ENCODE measurements at regions not wholly inside any gene's neighbourhood (a gene's known extent, or its start where the extent isn't known, plus 50 kb on each side); places are given as distances from the start of the nearest gene placed in this dataset.

- no peak overlapping the region for H2AFZ ChIP-seq
- no peak overlapping the region for H3K4me2 ChIP-seq
- H3K9me2 ChIP-seq (ENCODE audit: insufficient read depth): no peaks in the 10 kb centered on the region
- ChIA-PET POLR2A (ENCODE audit: unreplicated experiment) (no interaction called here), CTCF (no interaction called here)
- TF ChIP-seq CTCF (conservative IDR thresholded peaks at IDR 0.05) (no peak), EZH2 (IDR thresholded peaks at IDR 0.05; ENCODE audit: low read depth) (no peak)
- peaks cover 2% of the 10 kb centered on the region for H3K4me1 ChIP-seq (replicated peaks; ENCODE audit: insufficient read depth)
- BruUV-seq (replicated peaks): no TSS peak
- H3K27ac ChIP-seq: no peak overlapping the region
- H3K4me3 ChIP-seq: no peak overlapping the region
- no peaks in the 10 kb centered on the region for H4K20me1 ChIP-seq (ENCODE audit: insufficient read depth)
- no peaks in the 10 kb centered on the region for H3K9me3 ChIP-seq (ENCODE audit: insufficient read depth, low read depth)
- no peak for DNase-seq
- H3K27me3 ChIP-seq (ENCODE audit: insufficient read depth, low read depth): no peaks in the 10 kb centered on the region
- intact Hi-C loops (cut with micrococcal nuclease; ENCODE audit: unreplicated experiment): no loop called here
- peaks cover 3% of the 10 kb centered on the region for H3F3A ChIP-seq (ENCODE audit: insufficient read depth, low read depth)
- no peaks in the 10 kb centered on the region for H3K79me2 ChIP-seq (ENCODE audit: low read depth)
- H3K36me3 ChIP-seq (ENCODE audit: low read depth): no peaks in the 10 kb centered on the region
Measured at GRCh38 chr15:62612183-62612733, 430.3 kb upstream of the TPM1 start.

- Histone ChIP-seq H3F3A (ENCODE audit: insufficient read depth, low read depth) (no peaks in the 10 kb centered on the region), H3K9me2 (ENCODE audit: insufficient read depth) (no peaks in the 10 kb centered on the region), H3K36me3 (ENCODE audit: low read depth) (no peaks in the 10 kb centered on the region), H4K20me1 (ENCODE audit: insufficient read depth) (no peaks in the 10 kb centered on the region), H3K27me3 (ENCODE audit: insufficient read depth, low read depth) (no peaks in the 10 kb centered on the region), H3K79me2 (ENCODE audit: low read depth) (no peaks in the 10 kb centered on the region), H3K4me1 (replicated peaks; ENCODE audit: insufficient read depth) (no peaks in the 10 kb centered on the region), H3K4me3 (no peak overlapping the region), H3K27ac (no peak overlapping the region), H3K9me3 (ENCODE audit: insufficient read depth, low read depth) (no peaks in the 10 kb centered on the region), H3K4me2 (no peak overlapping the region), H2AFZ (no peak overlapping the region)
- no peak for DNase-seq
- ChIA-PET CTCF (no interaction called here), POLR2A (ENCODE audit: unreplicated experiment) (no interaction called here)
- intact Hi-C loops (cut with micrococcal nuclease; ENCODE audit: unreplicated experiment): no loop called here
- TF ChIP-seq CTCF (conservative IDR thresholded peaks at IDR 0.05) (no peak), EZH2 (IDR thresholded peaks at IDR 0.05; ENCODE audit: low read depth) (no peak)
- no TSS peak for BruUV-seq (replicated peaks)
Measured at GRCh38 chr15:62612771-62613170, 429.8 kb upstream of the TPM1 start.

GRCh38 chr15:62616746-62617145 is 425.8 kb upstream of the TPM1 start:
- Histone ChIP-seq H2AFZ (no peak overlapping the region), H3K27ac (no peak overlapping the region), H3K4me2 (no peak overlapping the region), H3K36me3 (ENCODE audit: low read depth) (no peaks in the 10 kb centered on the region), H4K20me1 (ENCODE audit: insufficient read depth) (no peaks in the 10 kb centered on the region), H3K9me2 (ENCODE audit: insufficient read depth) (no peaks in the 10 kb centered on the region), H3K9me3 (ENCODE audit: insufficient read depth, low read depth) (no peaks in the 10 kb centered on the region), H3K4me1 (replicated peaks; ENCODE audit: insufficient read depth) (no peaks in the 10 kb centered on the region), H3F3A (ENCODE audit: insufficient read depth, low read depth) (no peaks in the 10 kb centered on the region; the same call in 1 of the 2 replicates), H3K79me2 (ENCODE audit: low read depth) (no peaks in the 10 kb centered on the region), H3K4me3 (no peak overlapping the region), H3K27me3 (ENCODE audit: insufficient read depth, low read depth) (no peaks in the 10 kb centered on the region)
- TF ChIP-seq CTCF (conservative IDR thresholded peaks at IDR 0.05) (no peak), EZH2 (IDR thresholded peaks at IDR 0.05; ENCODE audit: low read depth) (no peak)
- CTCF ChIA-PET: no interaction called here
- no TSS peak for BruUV-seq (replicated peaks)
- POLR2A ChIA-PET (ENCODE audit: unreplicated experiment): no interaction called here
- no peak for DNase-seq
- intact Hi-C loops (cut with micrococcal nuclease; ENCODE audit: unreplicated experiment): no loop called here
